H1 (cell line): ENCODE measurements at regions not wholly inside any gene's neighbourhood (a gene's known extent, or its start where the extent isn't known, plus 50 kb on each side); places are given as distances from the start of the nearest gene placed in this dataset.

ENCODE experiments used
- CTCF ChIA-PET: fragments of 300-600 bp; sonication (Branson Sonifier 250); formaldehyde crosslinking; loops from one replicate; lab custom pipeline; 2021; ENCODE audit not compliant: partially characterized antibody; lab: Charles Lee
- POLR2A ChIA-PET: fragments of 300-600 bp; sonication (Branson Sonifier 250); formaldehyde crosslinking; loops from one replicate; lab custom pipeline; 2021; ENCODE audit warnings: inconsistent platforms; ENCODE audit not compliant: partially characterized antibody; lab: Charles Lee
- DNase-seq, 2 experiments: peaks; one replicate each; pipeline versions ENCODE4 v3.0.0 to v3.0.0-alpha.2; 2010 to 2022; ENCODE audit warnings: low spot score in 2 of 2, low read depth in 1 of 2, mixed read lengths in 1 of 2
- FAIRE-seq: peaks from 2 replicates; lab custom pipeline; 2011; peaks lifted over from hg19 to GRCh38; lab: Jason Lieb, UNC
- H2AFZ ChIP-seq: 2 replicates; pipeline ENCODE4 v1.8.1; 2012; ENCODE audit warnings: low read length, inconsistent platforms
- H2AK5ac ChIP-seq: 2 replicates; pipeline ENCODE4 v1.6.1; 2013; ENCODE audit warnings: low read depth, low read length
- H2BK120ac ChIP-seq: replicated peaks from 2 replicates; pipeline ENCODE3; 2013; ENCODE audit warnings: low read depth, low read length, inconsistent platforms
- H2BK12ac ChIP-seq: 2 replicates; pipeline ENCODE4 v1.6.1; 2013; ENCODE audit warnings: low read depth, low read length
- H2BK15ac ChIP-seq: 2 replicates; pipeline ENCODE4 v1.6.1; 2013; ENCODE audit warnings: low read length
- H2BK20ac ChIP-seq: 2 replicates; pipeline ENCODE4 v1.6.1; 2013; ENCODE audit warnings: low read length
- H2BK5ac ChIP-seq: 2 replicates; pipeline ENCODE4 v1.6.1; 2013; ENCODE audit warnings: low read depth, low read length
- H3K14ac ChIP-seq: 2 replicates; pipeline ENCODE4 v1.6.1; 2013; ENCODE audit warnings: inconsistent platforms; ENCODE audit not compliant: insufficient read length
- H3K18ac ChIP-seq: 2 replicates; pipeline ENCODE4 v1.6.1; 2013; ENCODE audit warnings: low read length; ENCODE audit errors: extremely low read depth
- H3K23ac ChIP-seq: 2 replicates; pipeline ENCODE4 v1.6.1; 2013; ENCODE audit warnings: inconsistent platforms; ENCODE audit not compliant: insufficient read length
- H3K23me2 ChIP-seq: 2 replicates; pipeline ENCODE4 v1.6.1; 2013; ENCODE audit warnings: low read depth, low read length
- H3K27ac ChIP-seq: 2 replicates; pipeline ENCODE4 v1.6.1; 2011; ENCODE audit warnings: low read depth, low read length, inconsistent platforms
- H3K27me3 ChIP-seq, 4 experiments: replicated peaks in 1 of 4; 1 replicate in 1 of 4; 2 replicates in 3 of 4; pipeline versions ENCODE4 v1.6.1 to v1.8.1; 2011 to 2013; ENCODE audit warnings: low read length in 3 of 4, mild to moderate bottlenecking in 3 of 4, inconsistent platforms in 2 of 4, mixed read lengths in 2 of 4, moderate library complexity in 1 of 4; ENCODE audit not compliant: control insufficient read depth in 3 of 4, insufficient read depth in 3 of 4; ENCODE audit errors: extremely low read depth in 1 of 4
- H3K36me3 ChIP-seq, 4 experiments: 2 replicates each; pipeline versions ENCODE4 v1.6.1 to v1.8.1; 2011 to 2013; ENCODE audit warnings: mild to moderate bottlenecking in 4 of 4, low read length in 3 of 4, moderate library complexity in 2 of 4, control low read depth in 1 of 4, inconsistent platforms in 1 of 4; ENCODE audit not compliant: insufficient read depth in 4 of 4, control insufficient read depth in 2 of 4
- H3K4ac ChIP-seq: replicated peaks from 2 replicates; pipeline ENCODE3; 2013; ENCODE audit warnings: low read length, low read depth, mixed read lengths, inconsistent platforms; ENCODE audit not compliant: insufficient read length
- H3K4me1 ChIP-seq, 4 experiments: replicated peaks in 1 of 4; 1 replicate in 1 of 4; 2 replicates in 3 of 4; pipeline versions ENCODE4 v1.6.1 to v1.8.1; 2011 to 2013; ENCODE audit warnings: low read length in 3 of 4, inconsistent platforms in 2 of 4, mixed read lengths in 1 of 4; ENCODE audit not compliant: insufficient read depth in 4 of 4, control insufficient read depth in 3 of 4
- H3K4me2 ChIP-seq, 2 experiments: 2 replicates each; pipeline versions ENCODE4 v1.6.1 to v1.8.1; 2011 to 2013; ENCODE audit warnings: low read depth in 2 of 2, low read length in 2 of 2, control low read depth in 1 of 2, inconsistent platforms in 1 of 2, mild to moderate bottlenecking in 1 of 2; ENCODE audit not compliant: insufficient read depth in 1 of 2
- H3K4me3 ChIP-seq, 4 experiments: fragments of 200-600, 300-600 bp in 1 of 4; sonication (generic), shearing (Covaris generic), sonication (Bioruptor Twin) in 1 of 4; 2 replicates each; pipeline versions ENCODE4 v1.5.1 to v1.8.1; 2011 to 2016; ENCODE audit warnings: low read length in 4 of 4, low read depth in 3 of 4, control low read depth in 2 of 4, inconsistent platforms in 2 of 4, mild to moderate bottlenecking in 2 of 4, mixed read lengths in 1 of 4, moderate library complexity in 1 of 4; ENCODE audit not compliant: insufficient read depth in 2 of 4; ENCODE audit errors: extremely low read depth in 1 of 4
- H3K56ac ChIP-seq: replicated peaks from 2 replicates; pipeline ENCODE3; 2013; ENCODE audit warnings: low read depth, mild to moderate bottlenecking, mixed read lengths, low read length, inconsistent platforms; ENCODE audit not compliant: insufficient read length
- H3K79me1 ChIP-seq: 2 replicates; pipeline ENCODE4 v1.6.1; 2013; ENCODE audit warnings: low read depth, low read length, control low read depth
- H3K79me2 ChIP-seq, 2 experiments: 2 replicates each; pipeline versions ENCODE4 v1.6.1 to v1.8.1; 2012 to 2013; ENCODE audit warnings: low read length in 2 of 2, mild to moderate bottlenecking in 2 of 2, inconsistent platforms in 1 of 2; ENCODE audit not compliant: insufficient read depth in 2 of 2, control insufficient read depth in 1 of 2
- H3K9ac ChIP-seq, 4 experiments: replicated peaks in 1 of 4; 1 replicate in 1 of 4; 2 replicates in 3 of 4; pipeline versions ENCODE4 v1.6.1 to v1.8.1; 2011 to 2013; ENCODE audit warnings: low read depth in 3 of 4, low read length in 3 of 4, control low read depth in 2 of 4, mild to moderate bottlenecking in 2 of 4, moderate library complexity in 2 of 4, inconsistent platforms in 1 of 4; ENCODE audit errors: extremely low read depth in 1 of 4
- H3K9me3 ChIP-seq, 2 experiments: 2 replicates each; pipeline versions ENCODE4 v1.6.1 to v1.8.1; 2012 to 2013; ENCODE audit warnings: mild to moderate bottlenecking in 2 of 2, moderate library complexity in 2 of 2, control low read depth in 1 of 2, inconsistent platforms in 1 of 2, low read depth in 1 of 2, low read length in 1 of 2, mixed read lengths in 1 of 2; ENCODE audit not compliant: insufficient read depth in 2 of 2
- H4K20me1 ChIP-seq, 2 experiments: replicated peaks in 1 of 2; 2 replicates each; pipeline versions ENCODE3 to v1.8.1; 2011 to 2013; ENCODE audit warnings: inconsistent platforms in 2 of 2, low read length in 2 of 2, mild to moderate bottlenecking in 1 of 2; ENCODE audit not compliant: insufficient read depth in 2 of 2, control insufficient read depth in 1 of 2
- H4K5ac ChIP-seq: 2 replicates; pipeline ENCODE4 v1.6.1; 2013; ENCODE audit warnings: low read length, low read depth, mixed read lengths, inconsistent platforms; ENCODE audit not compliant: insufficient read length
- H4K8ac ChIP-seq: 2 replicates; pipeline ENCODE4 v1.8.0; 2013; ENCODE audit warnings: mild to moderate bottlenecking, moderate library complexity, low read length, inconsistent platforms; ENCODE audit not compliant: insufficient read depth; ENCODE audit errors: extremely low read depth
- H4K91ac ChIP-seq: replicated peaks from 2 replicates; pipeline ENCODE3; 2013; ENCODE audit warnings: low read length, mixed read lengths, inconsistent platforms; ENCODE audit not compliant: insufficient read length
- EP300 ChIP-seq, 2 experiments: IDR thresholded peaks; 1 replicate in 1 of 2; 2 replicates in 1 of 2; pipeline ENCODE4 v1.6.1; 2011 to 2012; ENCODE audit warnings: low read depth in 2 of 2, low read length in 2 of 2, mild to moderate bottlenecking in 2 of 2, borderline replicate concordance in 1 of 2, inconsistent platforms in 1 of 2, moderate library complexity in 1 of 2
- SAP30 ChIP-seq: fragments of 300-600 bp; sonication (generic); IDR thresholded peaks from 2 replicates; pipeline ENCODE4 v1.7.1; 2012; ENCODE audit warnings: low read length, moderate library complexity, mild to moderate bottlenecking, inconsistent platforms; ENCODE audit not compliant: insufficient read depth, insufficient replicate concordance
- SIN3A ChIP-seq, 2 experiments: IDR thresholded peaks in 1 of 2; conservative IDR thresholded peaks in 1 of 2; 2 replicates each; pipeline ENCODE4 v1.6.1; 2011 to 2012; ENCODE audit warnings: low read length in 2 of 2, improper control_type of control experiment in 1 of 2, low read depth in 1 of 2, mild to moderate bottlenecking in 1 of 2
- WGBS, 2 experiments: shearing (Covaris generic) in 1 of 2; methylation state at CpG; one replicate each; pipeline versions ENCODE4 v1.1.6 to v1.1.7; 2013 to 2015; ENCODE audit warnings: low lambda C conversion rate in 2 of 2, mixed read lengths in 2 of 2, inconsistent platforms in 1 of 2, low coverage in 1 of 2, missing lambda C conversion rate in 1 of 2; ENCODE audit not compliant: insufficient replicate concordance in 2 of 2, insufficient coverage in 1 of 2, insufficient read length in 1 of 2; ENCODE audit errors: extremely low coverage in 1 of 2, missing lambda C conversion rate in 1 of 2; 5-methylcytosine and 5-hydroxymethylcytosine counted together
- TF ChIP-seq, protein P1 (sequence below): IDR thresholded peaks from 2 replicates; pipeline ENCODE4 v1.6.1; 2011; ENCODE audit warnings: low read depth, mild to moderate bottlenecking, low read length; ENCODE audit not compliant: insufficient read depth
- TF ChIP-seq, protein P2 (sequence below): IDR thresholded peaks from 2 replicates; pipeline ENCODE4 v1.6.1; 2012; ENCODE audit warnings: low read length, inconsistent platforms

DNA sequence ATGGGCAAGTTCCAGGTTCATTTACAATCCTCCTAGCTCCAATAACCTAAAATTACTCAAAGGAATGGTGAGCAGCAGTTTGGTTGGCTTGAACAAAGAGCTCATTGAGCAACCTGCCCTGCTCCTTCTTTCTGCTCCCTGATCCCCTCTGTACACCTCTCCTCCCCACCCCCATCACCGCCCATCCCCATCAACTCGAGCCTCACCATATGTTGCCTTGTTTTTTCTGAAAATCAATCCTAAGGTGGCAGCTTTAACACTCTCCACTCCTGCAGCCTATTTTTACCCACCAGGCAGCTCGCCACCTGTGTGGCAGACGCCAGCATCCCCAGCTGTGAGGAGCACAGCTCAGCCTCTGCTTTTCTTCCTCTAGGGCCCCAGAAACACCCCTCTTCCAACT is 533.4 kb upstream of the BRINP1 start:
- Histone ChIP-seq H3K9me3 (peaks cover under 1 to 1% of the 10 kb centered on the region in 2 experiments; a peak in 1 of 4 replicates), H3K23ac (no peak overlapping the region), H2BK15ac (no peak overlapping the region), H4K8ac (no peak overlapping the region), H3K14ac (no peak overlapping the region), H2BK120ac (no peak overlapping the region), H4K20me1 (no peaks in the 10 kb centered on the region), H3K56ac (no peak overlapping the region), H4K5ac (no peak overlapping the region), H3K27me3 (no peaks in the 10 kb centered on the region), H3K4me2 (no peak overlapping the region), H2BK5ac (no peak overlapping the region), H3K4me3 (no peak overlapping the region), H3K27ac (no peak overlapping the region), H3K18ac (no peak overlapping the region), H3K9ac (no peak overlapping the region), H2BK12ac (no peak overlapping the region), H3K4me1 (peaks cover 0 to 2% (median 0%) of the 10 kb centered on the region in 4 experiments; a peak in 2 of 7 replicates), H3K4ac (no peak overlapping the region), H2BK20ac (no peak overlapping the region), H2AFZ (no peak overlapping the region), H4K91ac (no peak overlapping the region), H3K79me1 (no peaks in the 10 kb centered on the region), H3K36me3 (no peaks in the 10 kb centered on the region), H3K23me2 (no peaks in the 10 kb centered on the region; the same call in 1 of the 2 replicates), H3K79me2 (no peaks in the 10 kb centered on the region), H2AK5ac (no peak overlapping the region)
- ChIA-PET CTCF (interaction anchor here (0.6 to 2.7 kb wide), 5 partner anchors 10 to 426 kb away, joined by 3 to 9 read pairs (median 4); no protein-coding TSS in a partner anchor), POLR2A (no interaction called here)
- DNase-seq (no peak), FAIRE-seq (no peak)
- TF ChIP-seq SIN3A (conservative IDR thresholded peaks at IDR 0.05 in 1 of 2, IDR thresholded peaks at IDR 0.05 in 1 of 2; ENCODE audit: low read depth in 1 of 2, low read length in 2 of 2) (no peak), EP300 (IDR thresholded peaks at IDR 0.05; ENCODE audit: borderline replicate concordance in 1 of 2, low read depth in 2 of 2, low read length in 2 of 2) (no peak), SAP30 (no peak)
- TF ChIP-seq, protein P1, sequence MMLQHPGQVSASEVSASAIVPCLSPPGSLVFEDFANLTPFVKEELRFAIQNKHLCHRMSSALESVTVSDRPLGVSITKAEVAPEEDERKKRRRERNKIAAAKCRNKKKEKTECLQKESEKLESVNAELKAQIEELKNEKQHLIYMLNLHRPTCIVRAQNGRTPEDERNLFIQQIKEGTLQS: no peak
- TF ChIP-seq, protein P2, sequence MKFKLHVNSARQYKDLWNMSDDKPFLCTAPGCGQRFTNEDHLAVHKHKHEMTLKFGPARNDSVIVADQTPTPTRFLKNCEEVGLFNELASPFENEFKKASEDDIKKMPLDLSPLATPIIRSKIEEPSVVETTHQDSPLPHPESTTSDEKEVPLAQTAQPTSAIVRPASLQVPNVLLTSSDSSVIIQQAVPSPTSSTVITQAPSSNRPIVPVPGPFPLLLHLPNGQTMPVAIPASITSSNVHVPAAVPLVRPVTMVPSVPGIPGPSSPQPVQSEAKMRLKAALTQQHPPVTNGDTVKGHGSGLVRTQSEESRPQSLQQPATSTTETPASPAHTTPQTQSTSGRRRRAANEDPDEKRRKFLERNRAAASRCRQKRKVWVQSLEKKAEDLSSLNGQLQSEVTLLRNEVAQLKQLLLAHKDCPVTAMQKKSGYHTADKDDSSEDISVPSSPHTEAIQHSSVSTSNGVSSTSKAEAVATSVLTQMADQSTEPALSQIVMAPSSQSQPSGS: no peak
- 86% methylated on average over 4 of the region's 4 CpGs; no CpG with 5 or more reads in 1 of the 2 experiments for WGBS, 2 experiments
